ENCODE measurements at regions not wholly inside any gene's neighbourhood (a gene's known extent, or its start where the extent isn't known, plus 50 kb on each side); places are given as distances from the start of the nearest gene placed in this dataset.

DNA sequence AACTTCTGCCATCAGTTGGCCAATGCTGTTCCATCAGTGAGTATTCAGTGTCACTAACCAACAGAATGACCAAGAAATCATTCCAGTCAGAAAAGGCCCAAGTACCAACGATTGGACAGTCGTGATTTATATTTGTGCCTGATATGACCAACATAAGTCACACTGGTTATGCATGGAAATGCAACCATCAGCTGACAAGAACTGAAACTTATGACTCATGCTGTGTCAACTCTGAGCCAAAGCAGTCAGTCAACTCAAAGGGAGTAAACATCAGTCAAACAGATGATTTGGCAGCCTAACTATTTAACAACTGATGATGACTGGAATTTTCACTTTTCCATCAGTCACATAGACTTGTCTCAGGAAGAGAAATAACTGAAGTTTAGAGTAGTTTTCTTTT is 142.4 kb downstream of the ANXA2 start:
- TF ChIP-seq, protein P1, sequence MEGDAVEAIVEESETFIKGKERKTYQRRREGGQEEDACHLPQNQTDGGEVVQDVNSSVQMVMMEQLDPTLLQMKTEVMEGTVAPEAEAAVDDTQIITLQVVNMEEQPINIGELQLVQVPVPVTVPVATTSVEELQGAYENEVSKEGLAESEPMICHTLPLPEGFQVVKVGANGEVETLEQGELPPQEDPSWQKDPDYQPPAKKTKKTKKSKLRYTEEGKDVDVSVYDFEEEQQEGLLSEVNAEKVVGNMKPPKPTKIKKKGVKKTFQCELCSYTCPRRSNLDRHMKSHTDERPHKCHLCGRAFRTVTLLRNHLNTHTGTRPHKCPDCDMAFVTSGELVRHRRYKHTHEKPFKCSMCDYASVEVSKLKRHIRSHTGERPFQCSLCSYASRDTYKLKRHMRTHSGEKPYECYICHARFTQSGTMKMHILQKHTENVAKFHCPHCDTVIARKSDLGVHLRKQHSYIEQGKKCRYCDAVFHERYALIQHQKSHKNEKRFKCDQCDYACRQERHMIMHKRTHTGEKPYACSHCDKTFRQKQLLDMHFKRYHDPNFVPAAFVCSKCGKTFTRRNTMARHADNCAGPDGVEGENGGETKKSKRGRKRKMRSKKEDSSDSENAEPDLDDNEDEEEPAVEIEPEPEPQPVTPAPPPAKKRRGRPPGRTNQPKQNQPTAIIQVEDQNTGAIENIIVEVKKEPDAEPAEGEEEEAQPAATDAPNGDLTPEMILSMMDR (conservative IDR thresholded peaks at IDR 0.05; ENCODE audit: low read length) = no peak
- TF ChIP-seq EZH2phosphoT487 (IDR thresholded peaks at IDR 0.05; ENCODE audit: borderline replicate concordance) = no peak

All from Loucy (cell line).